ENCODE measurements at regions not wholly inside any gene's neighbourhood (a gene's known extent, or its start where the extent isn't known, plus 50 kb on each side); places are given as distances from the start of the nearest gene placed in this dataset.

- peak in 1 of 2 donors; percentile 76 for DNase-seq (ENCODE audit: low read depth in 2 of 2)
These were observed 267.1 kb upstream of the RGS6 start for GRCh38 chr14:71665157-71665556.

GRCh38 chr14:71665781-71666180 lies 266.4 kb upstream of the RGS6 start:
- no peak for DNase-seq (ENCODE audit: low read depth in 2 of 2)

- peak in 1 of 2 donors; percentile 77 for DNase-seq (ENCODE audit: low read depth in 2 of 2)
These were observed 265.6 kb upstream of the RGS6 start for GRCh38 chr14:71666571-71667145.

DNA sequence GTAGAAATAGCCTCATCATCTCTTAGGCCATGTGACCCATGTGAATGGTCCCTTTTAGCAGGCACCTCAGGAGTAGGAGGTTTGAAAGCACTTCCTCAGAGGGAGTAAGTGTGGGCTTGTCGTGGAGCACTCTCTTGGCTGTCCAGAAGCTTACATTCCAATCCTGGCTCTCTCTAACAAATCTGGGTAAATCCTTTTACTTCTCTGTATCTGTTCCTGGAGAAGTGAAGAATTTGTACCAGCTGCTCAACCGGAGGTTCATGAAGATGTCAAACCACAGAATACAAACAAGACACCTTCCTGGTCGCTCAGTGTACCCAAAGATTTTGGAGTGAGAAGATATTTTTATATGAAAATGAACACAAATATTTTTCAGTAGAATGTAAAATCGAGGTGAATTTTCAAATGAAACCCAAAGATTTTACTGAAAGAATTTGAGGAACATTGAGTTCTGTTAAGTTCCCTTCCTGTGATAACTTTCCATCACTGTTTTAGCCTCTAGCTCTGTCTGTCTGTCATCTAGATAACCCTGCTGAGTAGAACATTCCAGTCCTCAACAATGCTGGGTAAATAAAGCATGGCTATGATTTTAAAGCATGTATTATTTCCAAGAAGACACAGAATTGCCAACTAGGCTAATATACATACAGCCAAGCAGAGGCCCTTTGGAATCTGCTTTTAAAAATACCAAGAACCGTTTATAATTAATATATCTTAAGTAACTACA lies 263.9 kb upstream of the RGS6 start:
- peak in 1 of 2 donors; percentile 54 for DNase-seq (ENCODE audit: low read depth in 2 of 2)

DNA sequence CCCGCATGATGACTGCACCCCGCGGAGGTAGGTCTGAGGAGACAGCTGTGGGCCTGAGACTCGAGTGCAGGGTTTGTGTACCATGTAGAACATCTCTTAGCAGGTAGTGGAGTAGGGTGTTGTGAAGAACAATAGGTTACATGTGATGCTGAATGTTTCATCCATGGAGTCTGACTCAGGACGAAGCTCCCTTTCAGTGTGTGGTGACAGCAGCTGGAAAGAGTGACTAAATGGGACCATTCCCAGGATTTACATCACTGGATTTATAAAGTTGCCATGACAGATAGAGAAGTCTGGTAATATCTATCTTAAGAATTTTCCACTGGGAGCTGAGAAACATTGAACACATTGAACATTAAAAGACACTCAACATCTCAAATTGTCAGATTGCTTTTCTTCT lies 259.6 kb upstream of the RGS6 start:
- no peak for DNase-seq (ENCODE audit: low read depth in 2 of 2)

DNA sequence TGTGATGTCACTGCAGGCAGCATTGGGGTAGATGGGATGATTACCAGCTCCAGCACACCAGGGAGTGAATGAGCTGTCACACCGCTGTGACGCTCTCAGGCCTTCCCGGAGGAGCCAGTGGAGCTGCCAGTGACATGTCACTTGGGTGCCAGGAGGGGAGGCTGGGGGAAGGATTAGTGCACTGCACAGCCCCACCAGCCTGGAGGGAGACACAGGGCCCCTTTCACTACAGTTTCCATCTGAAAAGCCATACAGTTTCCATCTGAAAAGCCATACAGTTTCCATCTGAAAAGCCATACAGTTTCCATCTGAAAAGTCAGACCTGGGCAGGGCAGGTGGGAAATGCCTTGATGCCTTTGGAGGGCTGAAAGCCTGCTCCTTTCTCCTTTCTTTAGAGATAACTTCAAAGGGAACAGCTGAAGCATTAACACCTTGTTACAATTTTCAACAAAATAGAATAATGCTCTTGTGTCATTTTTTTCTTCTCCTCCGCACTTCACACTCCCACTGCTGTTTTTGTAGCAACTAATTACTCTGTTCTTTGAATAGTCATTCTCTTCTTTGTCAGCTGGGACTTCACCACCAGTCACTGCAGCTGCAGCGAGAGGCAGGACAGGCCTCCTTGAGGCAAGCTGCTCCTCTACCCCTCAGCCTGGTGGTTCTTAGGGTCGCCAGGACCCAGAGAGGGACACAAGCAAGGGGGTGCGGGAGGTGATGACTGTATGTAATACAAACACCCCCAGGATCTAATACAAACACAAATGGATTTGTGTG lies 256.9 kb upstream of the RGS6 start:
- no peak for DNase-seq (ENCODE audit: low read depth in 2 of 2)

DNA sequence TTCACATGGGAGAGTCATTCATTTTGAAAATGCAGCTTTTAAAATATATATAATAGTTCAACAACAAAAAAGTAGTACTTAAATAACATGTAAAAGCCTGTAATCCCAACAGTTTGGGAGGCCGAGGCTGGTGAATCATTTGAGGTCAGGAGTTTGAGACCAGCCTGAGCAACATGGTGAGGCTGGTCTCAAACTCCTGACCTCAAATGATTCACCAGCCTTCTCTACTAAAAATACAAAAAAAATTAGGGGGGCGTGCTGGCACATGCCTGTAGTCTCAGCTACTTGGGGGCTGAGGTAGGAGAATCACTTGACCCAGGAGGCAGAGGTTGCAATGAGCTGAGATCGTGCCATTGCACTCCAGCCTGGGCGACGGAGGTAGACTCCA lies 256.3 kb upstream of the RGS6 start:
- DNase-seq (ENCODE audit: low read depth in 2 of 2) = no peak

- no peak for DNase-seq (ENCODE audit: low read depth in 2 of 2)
These were observed 251.4 kb upstream of the RGS6 start for GRCh38 chr14:71680736-71681387.

DNA sequence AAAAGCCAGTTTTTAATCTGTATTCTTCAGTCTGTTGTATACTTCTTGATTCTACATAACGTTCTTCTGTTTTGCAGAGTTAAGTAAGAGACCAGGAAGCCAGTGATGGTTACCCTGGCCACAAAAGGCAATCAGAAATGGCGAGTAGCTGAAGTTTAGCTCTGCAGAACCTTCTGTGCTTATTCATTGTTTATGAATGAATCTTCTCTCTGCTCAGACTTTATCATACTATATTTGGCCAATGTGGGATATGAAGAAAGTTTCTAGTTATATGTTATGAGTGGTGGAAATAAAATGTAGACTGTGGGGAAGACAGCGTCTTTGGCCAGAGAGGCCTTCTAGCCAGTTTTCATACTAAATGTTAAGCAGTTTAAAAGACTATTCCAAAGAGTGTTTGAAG lies 249.9 kb upstream of the RGS6 start:
- DNase-seq (ENCODE audit: low read depth in 2 of 2) = no peak

- DNase-seq (ENCODE audit: low read depth in 2 of 2) = no peak
These were observed 247.9 kb upstream of the RGS6 start for GRCh38 chr14:71684323-71684722.

- DNase-seq (ENCODE audit: low read depth in 2 of 2) = no peak
These were observed 245.6 kb upstream of the RGS6 start for GRCh38 chr14:71686677-71687076.

GRCh38 chr14:71687166-71687831 lies 244.9 kb upstream of the RGS6 start:
- no peak for DNase-seq (ENCODE audit: low read depth in 2 of 2)

- DNase-seq (ENCODE audit: low read depth in 2 of 2) = no peak
These were observed 243.7 kb upstream of the RGS6 start for GRCh38 chr14:71688576-71688975.

GRCh38 chr14:71690478-71690877 lies 241.8 kb upstream of the RGS6 start:
- DNase-seq (ENCODE audit: low read depth in 2 of 2) = no peak

GRCh38 chr14:71692496-71692895 lies 239.7 kb upstream of the RGS6 start:
- DNase-seq (ENCODE audit: low read depth in 2 of 2) = peak; percentile 52 to 64

- peak in 1 of 2 donors; percentile 13 for DNase-seq (ENCODE audit: low read depth in 2 of 2)
These were observed 238.8 kb upstream of the RGS6 start for GRCh38 chr14:71693381-71693780.

- DNase-seq (ENCODE audit: low read depth in 2 of 2) = no peak
These were observed 237.4 kb upstream of the RGS6 start for GRCh38 chr14:71694591-71695530.

GRCh38 chr14:71695611-71696350 lies 236.4 kb upstream of the RGS6 start:
- no peak for DNase-seq (ENCODE audit: low read depth in 2 of 2)

DNA sequence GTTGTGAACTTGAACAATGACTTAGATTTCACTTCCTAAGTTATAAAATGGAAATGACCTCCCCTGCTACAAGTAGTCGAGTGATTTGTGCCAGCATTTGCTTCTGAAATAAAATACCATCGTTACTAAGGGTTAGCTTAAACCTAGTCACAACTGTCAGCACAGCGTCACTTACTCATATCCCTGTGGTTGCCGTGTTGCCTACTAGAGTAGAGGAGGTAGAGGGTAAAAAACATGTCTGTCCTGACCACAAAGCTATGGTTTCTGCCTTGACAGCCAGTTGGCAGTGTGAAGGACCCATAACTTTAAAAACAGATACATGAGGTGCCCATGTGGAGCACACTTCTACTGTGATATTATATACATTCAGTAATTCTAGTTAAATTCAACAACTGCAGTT lies 234.2 kb upstream of the RGS6 start:
- no peak for DNase-seq (ENCODE audit: low read depth in 2 of 2)

GRCh38 chr14:71698673-71699072 lies 233.6 kb upstream of the RGS6 start:
- no peak for DNase-seq (ENCODE audit: low read depth in 2 of 2)
